ENCODE measurements at regions not wholly inside any gene's neighbourhood (a gene's known extent, or its start where the extent isn't known, plus 50 kb on each side); places are given as distances from the start of the nearest gene placed in this dataset.

DNA sequence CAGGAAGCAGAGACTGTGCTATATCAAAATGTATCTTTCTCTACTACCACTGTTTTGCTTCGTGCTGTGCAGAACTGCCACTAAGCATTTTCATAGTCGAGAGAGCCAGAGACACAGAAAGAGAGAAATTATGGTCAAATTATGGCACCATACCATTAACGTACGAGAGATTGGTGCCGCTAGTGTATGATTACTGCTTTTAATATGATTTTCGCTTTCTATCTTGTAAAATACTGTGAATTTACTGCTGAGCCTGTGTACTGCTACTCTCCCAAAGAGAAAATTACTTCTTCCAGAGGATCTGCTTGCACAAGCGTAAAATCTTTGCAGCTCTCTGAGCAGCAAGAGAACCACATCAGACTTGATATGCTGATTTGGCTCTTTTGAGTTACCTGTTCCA, 71.1 kb upstream of the ZNF281 start:
- TF ChIP-seq, protein P1, sequence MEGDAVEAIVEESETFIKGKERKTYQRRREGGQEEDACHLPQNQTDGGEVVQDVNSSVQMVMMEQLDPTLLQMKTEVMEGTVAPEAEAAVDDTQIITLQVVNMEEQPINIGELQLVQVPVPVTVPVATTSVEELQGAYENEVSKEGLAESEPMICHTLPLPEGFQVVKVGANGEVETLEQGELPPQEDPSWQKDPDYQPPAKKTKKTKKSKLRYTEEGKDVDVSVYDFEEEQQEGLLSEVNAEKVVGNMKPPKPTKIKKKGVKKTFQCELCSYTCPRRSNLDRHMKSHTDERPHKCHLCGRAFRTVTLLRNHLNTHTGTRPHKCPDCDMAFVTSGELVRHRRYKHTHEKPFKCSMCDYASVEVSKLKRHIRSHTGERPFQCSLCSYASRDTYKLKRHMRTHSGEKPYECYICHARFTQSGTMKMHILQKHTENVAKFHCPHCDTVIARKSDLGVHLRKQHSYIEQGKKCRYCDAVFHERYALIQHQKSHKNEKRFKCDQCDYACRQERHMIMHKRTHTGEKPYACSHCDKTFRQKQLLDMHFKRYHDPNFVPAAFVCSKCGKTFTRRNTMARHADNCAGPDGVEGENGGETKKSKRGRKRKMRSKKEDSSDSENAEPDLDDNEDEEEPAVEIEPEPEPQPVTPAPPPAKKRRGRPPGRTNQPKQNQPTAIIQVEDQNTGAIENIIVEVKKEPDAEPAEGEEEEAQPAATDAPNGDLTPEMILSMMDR (IDR thresholded peaks at IDR 0.05), result no peak
- no peak for TF ChIP-seq POLR2A (IDR thresholded peaks at IDR 0.05)
- TF ChIP-seq POLR2AphosphoS5 (IDR thresholded peaks at IDR 0.05), result no peak
- TF ChIP-seq EP300 (IDR thresholded peaks at IDR 0.05), result no peak
